ENCODE measurements at regions not wholly inside any gene's neighbourhood (a gene's known extent, or its start where the extent isn't known, plus 50 kb on each side); places are given as distances from the start of the nearest gene placed in this dataset.

DNA sequence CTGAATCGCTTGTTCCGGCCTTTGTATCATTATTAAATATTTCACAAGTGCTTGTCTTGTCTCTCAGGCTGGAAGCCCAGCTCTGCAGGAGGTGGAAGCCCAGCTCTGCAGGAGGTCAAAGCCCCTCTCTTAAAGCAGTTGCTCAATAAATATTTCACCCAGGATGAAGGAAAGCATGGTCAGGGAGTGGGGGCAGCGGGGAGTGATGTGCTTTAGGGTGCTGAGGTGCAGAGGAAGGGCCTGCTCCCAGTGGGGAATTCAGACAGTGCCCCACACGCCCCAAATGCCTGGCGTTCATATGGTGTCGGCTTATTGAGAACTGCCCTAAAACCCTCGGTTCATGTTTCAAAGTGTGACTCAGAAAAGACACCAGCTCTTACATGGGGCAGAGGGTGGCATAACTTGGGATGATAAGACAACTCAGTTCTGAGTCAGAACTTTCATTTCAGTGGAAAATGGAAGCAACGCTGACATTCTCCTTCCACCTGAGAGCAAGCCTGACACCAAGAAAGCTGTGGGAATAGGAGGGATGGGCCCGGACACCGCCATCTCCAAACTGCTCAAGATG, 114.3 kb upstream of the DAP start:
- Histone ChIP-seq H3K27me3 (replicated peaks; ENCODE audit: control insufficient read depth, insufficient read depth, low read length) (peaks cover 20% of the 10 kb centered on the region), H3K4me3 (ENCODE audit: low read length) (no peak overlapping the region)

DNA sequence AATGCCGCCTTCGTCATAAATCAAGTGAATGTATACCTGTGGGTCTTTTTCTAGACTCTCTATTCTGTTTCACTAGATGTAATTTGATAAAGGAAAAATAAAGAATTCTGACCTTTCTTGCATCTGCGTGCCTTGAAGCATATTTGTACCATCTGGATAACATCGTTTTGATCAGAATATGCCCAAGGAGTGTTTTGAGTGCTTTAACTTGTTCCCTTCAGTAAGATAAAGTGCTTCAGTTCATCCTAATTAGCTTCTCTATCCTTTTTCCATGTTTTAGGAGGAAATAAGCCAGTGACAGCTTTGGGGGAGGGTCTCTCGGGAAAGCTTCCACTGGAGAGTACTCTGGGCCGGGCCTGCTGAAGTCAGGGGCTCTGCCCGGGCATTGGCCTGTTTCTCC, 113.5 kb upstream of the DAP start:
- Histone ChIP-seq H3K9me3 (ENCODE audit: control insufficient read depth, low read length) (no peaks in the 10 kb centered on the region), H3K4me3 (ENCODE audit: low read length) (no peak overlapping the region), H3K9ac (ENCODE audit: low read length) (no peak overlapping the region), H3K4me1 (ENCODE audit: control insufficient read depth, insufficient read depth, low read length) (no peaks in the 10 kb centered on the region), H3K27me3 (replicated peaks; ENCODE audit: control insufficient read depth, insufficient read depth, low read length) (peaks cover 14% of the 10 kb centered on the region), H3K36me3 (ENCODE audit: control insufficient read depth, insufficient read depth, low read length, severe bottlenecking) (no peaks in the 10 kb centered on the region)
- no peak for DNase-seq (ENCODE audit: low read depth)

More for the DNA sequence above, 114.3 kb upstream of the DAP start:
- Histone ChIP-seq H3K4me1 (ENCODE audit: control insufficient read depth, insufficient read depth, low read length) (no peaks in the 10 kb centered on the region), H3K9me3 (ENCODE audit: control insufficient read depth, low read length) (no peaks in the 10 kb centered on the region), H3K9ac (ENCODE audit: low read length) (no peak overlapping the region), H3K36me3 (ENCODE audit: control insufficient read depth, insufficient read depth, low read length, severe bottlenecking) (no peaks in the 10 kb centered on the region)
- no peak for DNase-seq (ENCODE audit: low read depth)

DNA sequence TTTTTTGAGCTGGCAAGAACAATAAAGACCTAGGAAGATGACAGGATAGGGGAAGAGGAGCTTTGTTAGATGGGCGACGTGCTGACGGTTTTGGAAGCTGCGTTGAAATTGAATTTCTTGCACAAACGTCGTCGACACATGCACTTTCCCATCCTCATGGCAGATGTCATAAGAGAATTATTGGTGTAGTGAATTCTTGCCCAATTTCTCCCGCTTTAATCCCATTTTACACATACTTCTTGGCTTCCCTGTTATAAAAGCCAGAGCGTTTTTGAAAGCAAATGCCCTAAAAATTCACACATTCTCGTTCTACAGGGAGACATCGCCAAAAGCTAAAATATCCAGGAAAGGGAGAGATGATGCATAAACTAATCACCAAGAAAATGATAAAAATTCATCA, 109.8 kb upstream of the DAP start:
- DNase-seq (ENCODE audit: low read depth) = no peak
- no peaks in the 10 kb centered on the region for H3K9me3 ChIP-seq (ENCODE audit: control insufficient read depth, low read length)
- no peaks in the 10 kb centered on the region for H3K36me3 ChIP-seq (ENCODE audit: control insufficient read depth, insufficient read depth, low read length, severe bottlenecking)
- H3K9ac ChIP-seq (ENCODE audit: low read length) = no peak overlapping the region
- peaks cover 35% of the 10 kb centered on the region for H3K27me3 ChIP-seq (replicated peaks; ENCODE audit: control insufficient read depth, insufficient read depth, low read length)
- H3K4me1 ChIP-seq (ENCODE audit: control insufficient read depth, insufficient read depth, low read length) = no peaks in the 10 kb centered on the region
- no peak overlapping the region for H3K4me3 ChIP-seq (ENCODE audit: low read length)

DNA sequence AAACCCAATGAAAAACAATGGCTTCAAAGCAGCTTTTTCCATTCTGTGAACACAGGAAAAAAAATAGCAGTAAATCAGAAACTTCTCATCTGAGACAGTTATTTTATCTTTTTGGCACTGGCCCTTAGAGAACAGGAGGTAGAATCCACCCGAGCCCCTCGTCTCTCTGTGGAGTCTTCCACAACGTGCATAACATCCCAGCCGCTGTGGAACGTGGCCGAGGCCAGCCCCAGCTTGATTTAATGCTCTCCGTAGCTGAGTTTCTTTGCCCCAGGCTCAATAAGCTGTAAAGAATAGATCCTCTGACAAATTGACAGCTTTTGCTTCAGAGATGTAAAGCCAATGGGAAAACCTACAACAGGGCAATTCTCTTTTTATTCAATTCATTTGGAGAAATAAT, 107.9 kb upstream of the DAP start:
- no peak for DNase-seq (ENCODE audit: low read depth)
- peaks cover 35% of the 10 kb centered on the region for H3K27me3 ChIP-seq (replicated peaks; ENCODE audit: control insufficient read depth, insufficient read depth, low read length)
- no peak overlapping the region for H3K4me3 ChIP-seq (ENCODE audit: low read length)
- H3K36me3 ChIP-seq (ENCODE audit: control insufficient read depth, insufficient read depth, low read length, severe bottlenecking) = no peaks in the 10 kb centered on the region
- H3K9ac ChIP-seq (ENCODE audit: low read length) = no peak overlapping the region
- no peaks in the 10 kb centered on the region for H3K9me3 ChIP-seq (ENCODE audit: control insufficient read depth, low read length)
- H3K4me1 ChIP-seq (ENCODE audit: control insufficient read depth, insufficient read depth, low read length) = no peaks in the 10 kb centered on the region

DNA sequence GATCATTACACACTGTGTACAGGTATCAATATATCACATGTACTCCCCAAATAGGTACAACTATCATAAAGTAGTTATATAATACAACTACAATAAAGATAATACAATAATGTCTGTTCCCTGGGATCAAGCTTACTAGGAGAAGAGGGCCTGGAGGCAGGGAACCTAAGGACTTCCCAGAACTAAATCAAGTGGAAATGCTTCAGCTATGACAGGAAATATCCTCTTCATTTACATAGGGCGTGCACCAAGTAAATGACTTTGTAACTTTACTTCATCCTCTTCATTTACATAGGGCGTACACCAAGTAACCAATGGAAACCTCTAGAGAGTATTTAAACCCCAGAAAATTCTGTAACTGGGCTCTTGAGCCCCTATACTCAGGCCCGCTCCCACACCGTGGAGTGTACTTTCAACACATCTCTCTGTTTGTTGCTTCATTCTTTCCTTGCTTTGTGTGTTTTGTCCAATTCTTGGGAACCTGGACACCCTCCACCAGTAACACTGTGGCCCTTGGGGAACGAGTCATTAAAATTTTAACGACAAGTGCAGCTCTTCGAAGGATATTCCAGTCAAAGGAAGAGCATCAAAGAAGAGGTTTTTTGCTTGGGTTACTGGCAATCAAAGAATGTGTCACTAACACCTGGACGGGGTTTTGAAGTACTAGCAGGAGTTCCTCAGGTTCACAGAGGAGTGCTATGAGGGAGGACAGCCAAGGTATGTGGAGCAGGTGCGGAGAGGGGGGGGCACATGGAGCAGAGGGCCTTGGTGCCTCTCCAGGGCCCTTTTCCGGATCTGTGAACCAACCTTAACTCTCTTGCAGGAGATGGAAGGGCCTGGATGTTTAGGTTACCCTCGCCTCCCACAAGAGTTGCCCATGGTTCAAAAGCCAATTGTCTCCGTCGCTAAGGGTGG, 106.6 kb upstream of the DAP start:
- Histone ChIP-seq H3K4me3 (ENCODE audit: low read length) (no peak overlapping the region), H3K9me3 (ENCODE audit: control insufficient read depth, low read length) (no peaks in the 10 kb centered on the region)

DNA sequence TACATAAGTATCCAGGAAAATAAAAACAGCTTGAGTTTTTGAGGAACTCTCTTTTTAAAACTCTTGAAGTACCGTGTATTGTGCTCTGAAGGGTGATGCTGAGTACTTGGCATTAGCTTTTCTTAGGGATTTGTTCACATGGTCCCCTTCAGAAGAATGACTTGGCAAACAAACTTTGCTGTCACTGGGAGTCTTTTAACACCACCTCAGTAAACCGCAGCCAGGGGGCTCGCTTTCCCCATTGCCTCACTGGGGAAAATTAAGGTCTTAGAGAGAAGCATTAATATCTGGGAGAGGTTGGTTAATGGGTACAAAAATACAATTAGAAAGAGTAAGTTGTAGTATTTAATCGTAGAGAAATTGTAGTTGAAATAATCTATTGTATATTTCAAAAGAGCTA, 105.9 kb upstream of the DAP start:
- DNase-seq (ENCODE audit: low read depth) = no peak
- Histone ChIP-seq H3K9ac (ENCODE audit: low read length) (no peak overlapping the region), H3K36me3 (ENCODE audit: control insufficient read depth, insufficient read depth, low read length, severe bottlenecking) (no peaks in the 10 kb centered on the region), H3K27me3 (replicated peaks; ENCODE audit: control insufficient read depth, insufficient read depth, low read length) (peaks cover 39% of the 10 kb centered on the region), H3K9me3 (ENCODE audit: control insufficient read depth, low read length) (no peaks in the 10 kb centered on the region), H3K4me1 (ENCODE audit: control insufficient read depth, insufficient read depth, low read length) (no peaks in the 10 kb centered on the region), H3K4me3 (ENCODE audit: low read length) (no peak overlapping the region)

More for the DNA sequence above, 106.6 kb upstream of the DAP start:
- Histone ChIP-seq H3K4me1 (ENCODE audit: control insufficient read depth, insufficient read depth, low read length) (no peaks in the 10 kb centered on the region), H3K27me3 (replicated peaks; ENCODE audit: control insufficient read depth, insufficient read depth, low read length) (peaks cover 35% of the 10 kb centered on the region), H3K9ac (ENCODE audit: low read length) (no peak overlapping the region), H3K36me3 (ENCODE audit: control insufficient read depth, insufficient read depth, low read length, severe bottlenecking) (no peaks in the 10 kb centered on the region)
- no peak for DNase-seq (ENCODE audit: low read depth)

DNA sequence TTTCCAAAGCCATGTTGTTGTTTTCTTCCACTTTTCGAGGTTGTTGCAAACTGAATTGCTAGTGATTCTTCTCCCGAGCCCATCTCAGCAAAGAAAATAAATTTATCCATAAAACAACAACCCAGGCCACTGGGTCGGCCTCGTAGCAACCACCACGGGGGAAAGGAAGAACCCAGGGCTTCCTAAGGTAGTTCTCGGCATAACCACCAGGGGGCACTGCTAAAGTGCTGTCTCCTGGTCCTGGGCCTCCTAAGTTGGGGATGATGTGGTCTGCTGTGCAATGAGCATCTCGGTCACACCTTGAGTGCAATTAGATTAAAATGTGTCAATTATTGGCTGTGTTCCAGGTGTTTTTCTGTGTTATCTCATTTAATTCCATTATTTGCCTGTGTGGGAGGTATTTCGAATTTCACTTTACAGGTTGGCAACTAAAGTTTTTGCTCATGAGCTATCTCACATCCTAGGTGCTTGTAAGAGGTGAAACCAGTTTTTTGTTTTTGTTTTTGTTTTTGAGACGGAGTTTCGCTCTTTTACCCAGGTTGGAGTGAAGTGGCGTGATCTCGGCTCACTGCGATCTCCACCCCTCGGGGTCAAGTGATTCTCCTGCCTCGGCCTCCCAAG, 102.8 kb upstream of the DAP start:
- no peak overlapping the region for H3K4me3 ChIP-seq (ENCODE audit: low read length)
- peak; percentile 50 for DNase-seq (ENCODE audit: low read depth)
- peaks cover 31% of the 10 kb centered on the region for H3K27me3 ChIP-seq (replicated peaks; ENCODE audit: control insufficient read depth, insufficient read depth, low read length)
- no peaks in the 10 kb centered on the region for H3K36me3 ChIP-seq (ENCODE audit: control insufficient read depth, insufficient read depth, low read length, severe bottlenecking)
- peaks cover 5% of the 10 kb centered on the region for H3K9me3 ChIP-seq (ENCODE audit: control insufficient read depth, low read length)
- no peaks in the 10 kb centered on the region for H3K4me1 ChIP-seq (ENCODE audit: control insufficient read depth, insufficient read depth, low read length)
- no peak overlapping the region for H3K9ac ChIP-seq (ENCODE audit: low read length)

DNA sequence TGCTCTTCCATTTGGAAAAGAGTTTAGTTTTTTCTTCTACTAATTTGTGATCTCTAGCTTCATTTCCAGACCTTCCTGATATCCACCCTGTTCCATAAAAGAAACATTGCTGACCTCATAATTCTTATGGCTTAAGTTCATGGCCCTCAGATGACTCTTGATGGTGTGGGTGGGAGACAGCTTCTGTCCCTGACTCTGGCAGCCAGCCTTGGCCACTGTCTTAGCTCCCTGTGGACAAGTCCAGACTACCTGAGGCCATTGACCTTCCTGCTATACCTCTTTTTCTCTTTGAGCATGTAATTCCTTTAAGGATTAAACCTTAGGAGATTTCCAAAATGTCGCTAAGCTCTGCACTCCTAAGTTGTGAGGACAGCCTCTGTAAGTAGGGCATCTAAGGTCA, 101.1 kb upstream of the DAP start:
- no peak for DNase-seq (ENCODE audit: low read depth)
- H3K4me1 ChIP-seq (ENCODE audit: control insufficient read depth, insufficient read depth, low read length) = no peaks in the 10 kb centered on the region
- peaks cover 5% of the 10 kb centered on the region for H3K9me3 ChIP-seq (ENCODE audit: control insufficient read depth, low read length)
- H3K36me3 ChIP-seq (ENCODE audit: control insufficient read depth, insufficient read depth, low read length, severe bottlenecking) = no peaks in the 10 kb centered on the region
- no peak overlapping the region for H3K4me3 ChIP-seq (ENCODE audit: low read length)
- H3K9ac ChIP-seq (ENCODE audit: low read length) = no peak overlapping the region
- H3K27me3 ChIP-seq (replicated peaks; ENCODE audit: control insufficient read depth, insufficient read depth, low read length) = peaks cover 36% of the 10 kb centered on the region

DNA sequence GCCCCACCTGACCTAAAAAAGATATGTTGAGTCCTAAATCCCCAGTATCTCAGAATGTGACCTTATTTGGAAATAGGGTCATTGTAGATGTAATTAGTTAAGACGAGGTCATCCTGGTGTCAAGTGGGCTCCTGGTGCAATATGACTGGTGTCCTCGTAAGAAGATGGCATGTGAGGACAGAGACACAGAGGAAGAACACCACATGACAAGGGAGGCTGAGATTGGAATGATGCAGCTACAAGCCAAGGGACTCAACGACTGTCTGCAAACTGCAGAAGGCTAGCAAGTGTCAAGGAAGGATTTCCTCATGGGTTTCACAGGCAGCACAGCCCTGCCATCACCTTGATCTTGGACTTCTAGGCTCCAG, 100.4 kb upstream of the DAP start:
- Histone ChIP-seq H3K9me3 (ENCODE audit: control insufficient read depth, low read length) (peaks cover 5% of the 10 kb centered on the region), H3K4me3 (ENCODE audit: low read length) (no peak overlapping the region), H3K27me3 (replicated peaks; ENCODE audit: control insufficient read depth, insufficient read depth, low read length) (peaks cover 38% of the 10 kb centered on the region), H3K36me3 (ENCODE audit: control insufficient read depth, insufficient read depth, low read length, severe bottlenecking) (no peaks in the 10 kb centered on the region), H3K9ac (ENCODE audit: low read length) (no peak overlapping the region), H3K4me1 (ENCODE audit: control insufficient read depth, insufficient read depth, low read length) (no peaks in the 10 kb centered on the region)
- no peak for DNase-seq (ENCODE audit: low read depth)

DNA sequence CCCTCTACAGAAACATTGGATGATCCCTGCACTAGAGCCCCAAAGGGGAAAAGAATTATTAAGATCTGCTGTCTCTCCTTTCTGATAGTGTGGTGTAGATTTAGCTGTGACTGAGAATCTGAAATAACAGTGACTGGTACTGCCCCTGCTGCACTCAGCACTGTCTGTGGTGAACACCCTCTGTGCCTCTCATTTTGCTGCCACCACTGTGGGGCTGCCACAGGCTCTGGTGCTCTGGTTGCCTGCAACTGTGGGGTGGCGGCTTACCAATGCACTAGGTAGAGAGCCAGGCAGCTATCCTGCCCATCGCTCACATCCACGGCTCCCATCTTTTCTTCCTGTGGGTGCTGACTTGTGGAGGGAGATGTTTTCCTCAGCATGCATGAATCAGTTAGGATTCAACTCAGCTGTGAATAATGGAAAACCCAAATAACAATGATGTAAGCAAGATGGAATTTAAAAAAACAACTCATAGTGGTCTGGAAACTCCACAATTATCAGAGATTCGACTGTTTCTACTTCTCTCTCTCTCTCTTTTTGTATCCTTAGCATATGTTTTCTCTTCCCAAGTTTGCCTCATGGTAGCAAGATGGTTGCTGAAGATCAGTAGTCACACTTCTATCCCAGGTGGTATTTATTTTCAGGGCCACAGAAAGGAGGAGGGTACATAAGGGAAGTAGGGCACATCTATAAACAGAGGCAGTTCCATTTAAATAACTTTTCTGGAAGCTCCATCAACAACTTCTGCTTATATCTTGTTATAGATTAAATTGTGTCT, 99.8 kb upstream of the DAP start:
- Histone ChIP-seq H3K4me3 (ENCODE audit: low read length) (no peak overlapping the region), H3K36me3 (ENCODE audit: control insufficient read depth, insufficient read depth, low read length, severe bottlenecking) (no peaks in the 10 kb centered on the region), H3K27me3 (replicated peaks; ENCODE audit: control insufficient read depth, insufficient read depth, low read length) (peaks cover 38% of the 10 kb centered on the region), H3K9ac (ENCODE audit: low read length) (no peak overlapping the region), H3K4me1 (ENCODE audit: control insufficient read depth, insufficient read depth, low read length) (no peaks in the 10 kb centered on the region), H3K9me3 (ENCODE audit: control insufficient read depth, low read length) (peaks cover 5% of the 10 kb centered on the region)
- peak; percentile 3 for DNase-seq (ENCODE audit: low read depth)

DNA sequence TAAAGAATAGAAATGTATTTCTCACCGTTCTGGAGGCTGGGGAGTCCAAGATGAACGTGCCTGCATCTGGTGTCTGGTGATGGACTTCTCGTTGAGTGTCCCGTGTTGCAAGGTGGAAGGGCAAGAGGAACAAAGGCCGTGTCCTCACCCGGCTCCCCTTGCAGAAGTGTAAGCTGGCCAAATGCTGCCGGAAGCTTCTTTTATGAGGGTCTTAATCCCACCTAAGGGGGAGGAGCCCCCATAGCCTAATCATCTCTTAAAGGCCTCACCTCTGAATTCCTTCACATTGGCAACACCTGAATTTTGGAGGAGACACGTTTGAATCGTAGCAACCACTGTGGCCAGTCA, 99.1 kb upstream of the DAP start:
- H3K9ac ChIP-seq (ENCODE audit: low read length) = no peak overlapping the region
- H3K4me1 ChIP-seq (ENCODE audit: control insufficient read depth, insufficient read depth, low read length) = peaks cover 1% of the 10 kb centered on the region
- H3K9me3 ChIP-seq (ENCODE audit: control insufficient read depth, low read length) = peaks cover 5% of the 10 kb centered on the region
- DNase-seq (ENCODE audit: low read depth) = no peak
- peaks cover 39% of the 10 kb centered on the region for H3K27me3 ChIP-seq (replicated peaks; ENCODE audit: control insufficient read depth, insufficient read depth, low read length)
- no peak overlapping the region for H3K4me3 ChIP-seq (ENCODE audit: low read length)
- H3K36me3 ChIP-seq (ENCODE audit: control insufficient read depth, insufficient read depth, low read length, severe bottlenecking) = no peaks in the 10 kb centered on the region
